SK-N-MC (cell line): ENCODE measurements at regions not wholly inside any gene's neighbourhood (a gene's known extent, or its start where the extent isn't known, plus 50 kb on each side); places are given as distances from the start of the nearest gene placed in this dataset.

Experiments
- EZH2 ChIP-seq: fragments of 200-600 bp; sonication (generic); IDR thresholded peaks from one replicate; pipeline ENCODE4 v1.6.1; 2017; ENCODE audit warnings: antibody characterized with exemption
- FOXP2 ChIP-seq: optimal IDR thresholded peaks from 2 replicates; pipeline ENCODE3; 2011; ENCODE audit warnings: mild to moderate bottlenecking, moderate library complexity; ENCODE audit not compliant: insufficient read depth; ENCODE audit errors: extremely low read length, control extremely low read depth
- POLR2AphosphoS5 ChIP-seq: IDR thresholded peaks from 2 replicates; pipeline ENCODE4 v1.6.1; 2012; ENCODE audit warnings: mild to moderate bottlenecking, low read depth, low read length, borderline replicate concordance

DNA sequence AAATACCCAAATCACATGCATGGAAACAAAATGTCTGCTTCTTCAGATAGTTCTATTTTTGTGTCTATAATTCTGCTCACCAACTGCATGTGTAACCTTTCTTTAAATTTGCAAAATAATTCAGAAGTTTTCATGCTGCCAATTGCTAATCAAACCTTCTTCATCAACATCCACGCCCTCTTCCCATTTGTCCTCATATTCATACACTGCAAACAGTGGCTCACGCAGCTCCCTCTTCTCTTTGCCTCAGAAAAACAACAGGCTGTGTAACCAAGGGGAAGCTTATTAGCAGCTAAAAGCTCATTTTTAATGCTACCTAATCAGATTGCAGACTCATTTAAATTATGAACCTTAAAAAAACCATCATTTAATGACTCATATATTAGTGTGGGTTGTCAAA lies 555.0 kb upstream of the EPHA7 start:
- TF ChIP-seq EZH2 (no peak), POLR2AphosphoS5 (no peak), FOXP2 (no peak)
